ENCODE measurements at regions not wholly inside any gene's neighbourhood (a gene's known extent, or its start where the extent isn't known, plus 50 kb on each side); places are given as distances from the start of the nearest gene placed in this dataset.

DNA sequence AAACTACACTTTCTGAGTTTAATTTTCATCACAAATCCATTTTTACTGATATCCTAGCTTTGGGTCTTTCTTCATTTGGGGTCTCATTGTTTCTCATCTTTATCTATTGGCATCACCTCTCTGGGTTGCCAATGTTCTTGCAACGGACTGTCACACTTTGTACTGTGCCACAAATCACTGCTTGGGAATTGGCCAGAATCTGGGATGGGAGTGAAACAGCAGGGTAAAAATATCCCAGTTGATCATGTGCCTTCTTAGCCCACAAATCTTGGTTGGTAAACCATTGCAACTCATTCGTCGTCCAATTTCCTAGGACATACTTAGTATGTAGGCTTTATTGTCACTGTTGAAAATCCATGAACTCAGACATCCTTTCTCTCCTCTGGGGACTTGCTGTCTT, 698.5 kb downstream of the OTOL1 start:
- TF ChIP-seq, protein P1, sequence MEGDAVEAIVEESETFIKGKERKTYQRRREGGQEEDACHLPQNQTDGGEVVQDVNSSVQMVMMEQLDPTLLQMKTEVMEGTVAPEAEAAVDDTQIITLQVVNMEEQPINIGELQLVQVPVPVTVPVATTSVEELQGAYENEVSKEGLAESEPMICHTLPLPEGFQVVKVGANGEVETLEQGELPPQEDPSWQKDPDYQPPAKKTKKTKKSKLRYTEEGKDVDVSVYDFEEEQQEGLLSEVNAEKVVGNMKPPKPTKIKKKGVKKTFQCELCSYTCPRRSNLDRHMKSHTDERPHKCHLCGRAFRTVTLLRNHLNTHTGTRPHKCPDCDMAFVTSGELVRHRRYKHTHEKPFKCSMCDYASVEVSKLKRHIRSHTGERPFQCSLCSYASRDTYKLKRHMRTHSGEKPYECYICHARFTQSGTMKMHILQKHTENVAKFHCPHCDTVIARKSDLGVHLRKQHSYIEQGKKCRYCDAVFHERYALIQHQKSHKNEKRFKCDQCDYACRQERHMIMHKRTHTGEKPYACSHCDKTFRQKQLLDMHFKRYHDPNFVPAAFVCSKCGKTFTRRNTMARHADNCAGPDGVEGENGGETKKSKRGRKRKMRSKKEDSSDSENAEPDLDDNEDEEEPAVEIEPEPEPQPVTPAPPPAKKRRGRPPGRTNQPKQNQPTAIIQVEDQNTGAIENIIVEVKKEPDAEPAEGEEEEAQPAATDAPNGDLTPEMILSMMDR (IDR thresholded peaks at IDR 0.05), result no peak
- no peak for TF ChIP-seq POLR2A (IDR thresholded peaks at IDR 0.05)

All from body of pancreas (tissue), 4 donors.